ENCODE measurements at regions not wholly inside any gene's neighbourhood (a gene's known extent, or its start where the extent isn't known, plus 50 kb on each side); places are given as distances from the start of the nearest gene placed in this dataset.
"Not testable (repeated sequence)": the region's sequence is repeated elsewhere in the genome, so short reads cannot be mapped to it uniquely, and the experiment has no call there.

- not testable (repeated sequence) for TF ChIP-seq POLR2A, POLR2AphosphoS5 (IDR thresholded peaks at IDR 0.05; ENCODE audit: low read depth, low read length)
Observed at GRCh38 chr6:119748535-119748934, 399.0 kb upstream of the MAN1A1 start.
